Lower lobe of right lung (tissue), 2 donors: ENCODE measurements at regions not wholly inside any gene's neighbourhood (a gene's known extent, or its start where the extent isn't known, plus 50 kb on each side); places are given as distances from the start of the nearest gene placed in this dataset.

Experiments
- ATAC-seq, 2 donors: fragments of 200-7000 bp; cut with Tn5 transposase; one replicate each; pipeline ENCODE4 v1.9.1; 2020 to 2022; ENCODE audit warnings: mild to moderate bottlenecking in 2 of 2, moderate library complexity in 2 of 2
- DNase-seq: peaks from one replicate; pipeline ENCODE4 v3.0.0-alpha.2; 2020
- H3K27ac ChIP-seq: fragments of 200-600 bp; one replicate; pipeline ENCODE4 v1.8.0; 2022
- H3K27me3 ChIP-seq: fragments of 200-600 bp; one replicate; pipeline ENCODE4 v1.8.0; 2022; ENCODE audit warnings: low read depth
- H3K36me3 ChIP-seq: fragments of 200-600 bp; one replicate; pipeline ENCODE4 v1.8.0; 2022; ENCODE audit warnings: mild to moderate bottlenecking
- H3K4me1 ChIP-seq: fragments of 200-600 bp; one replicate; pipeline ENCODE4 v1.8.0; 2022
- H3K4me3 ChIP-seq: fragments of 200-600 bp; one replicate; pipeline ENCODE4 v1.8.0; 2022; ENCODE audit warnings: mild to moderate bottlenecking
- H3K9me3 ChIP-seq: fragments of 200-600 bp; one replicate; pipeline ENCODE4 v1.8.0; 2022
- intact Hi-C: fragments of 100-400 bp; cut with DNase I; formaldehyde crosslinking; loops from one replicate; pipeline ENCODE4 v1.11.0; 2022
- TF ChIP-seq, protein P1 (sequence below): fragments of 200-600 bp; IDR thresholded peaks from one replicate; pipeline ENCODE4 v1.8.0; 2022; ENCODE audit warnings: antibody characterized with exemption, mild to moderate bottlenecking
- donor health status: DM: no; HTN: yes; CAD: no; lungs with severe emphysema.

DNA sequence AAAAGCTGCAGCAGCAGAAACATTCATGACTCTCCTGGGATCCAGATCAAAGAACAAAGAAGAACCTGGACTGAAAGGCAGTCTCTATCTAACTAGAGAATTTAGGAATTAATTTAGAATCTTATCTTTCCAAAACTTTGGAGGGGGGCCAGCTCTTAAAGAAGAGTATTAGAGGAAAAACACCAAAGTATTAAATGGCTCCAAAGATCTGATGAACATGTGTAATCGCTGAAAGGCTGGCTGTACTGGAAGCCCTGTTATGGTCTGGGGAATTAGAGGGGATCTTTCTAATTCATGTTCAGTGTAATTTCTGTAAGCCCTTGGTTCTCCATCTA is 316.8 kb downstream of the CWC27 start:
- H3K9me3 ChIP-seq = no peaks in the 10 kb centered on the region
- no peak for ATAC-seq

DNA sequence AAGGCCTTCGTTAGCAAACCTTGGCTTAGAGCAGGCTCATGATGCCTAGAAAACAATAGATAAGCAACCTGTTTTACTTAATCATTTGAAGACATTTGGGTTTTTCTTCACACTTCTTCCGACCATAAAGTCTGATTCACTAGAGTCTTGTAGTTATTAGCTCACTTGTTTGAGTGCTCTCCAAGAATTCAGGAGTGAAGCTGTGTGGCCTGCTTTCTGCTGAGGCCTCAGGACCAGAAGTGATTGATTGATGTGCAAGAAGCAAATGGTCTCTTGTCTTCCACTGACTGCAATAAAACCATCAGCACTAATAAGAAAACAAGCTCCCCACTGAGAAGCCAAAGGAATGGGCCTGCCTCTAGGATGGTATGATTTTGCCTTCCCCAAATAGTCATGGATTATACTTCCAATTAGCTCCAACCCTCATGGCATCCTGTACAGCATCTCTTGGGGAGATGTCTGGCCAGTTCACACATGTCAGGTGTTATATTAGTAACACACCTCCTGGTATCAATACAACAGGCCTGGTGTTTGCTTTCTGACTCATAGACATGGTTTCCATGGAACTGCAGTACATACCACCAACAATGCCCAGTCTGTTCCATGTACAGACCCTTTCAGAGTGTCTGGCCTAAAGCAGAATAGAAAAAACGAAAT is 317.6 kb downstream of the CWC27 start:
- intact Hi-C loops = no loop called here
- no peaks in the 10 kb centered on the region for H3K9me3 ChIP-seq
- no peaks in the 10 kb centered on the region for H3K4me1 ChIP-seq
- TF ChIP-seq, protein P1, sequence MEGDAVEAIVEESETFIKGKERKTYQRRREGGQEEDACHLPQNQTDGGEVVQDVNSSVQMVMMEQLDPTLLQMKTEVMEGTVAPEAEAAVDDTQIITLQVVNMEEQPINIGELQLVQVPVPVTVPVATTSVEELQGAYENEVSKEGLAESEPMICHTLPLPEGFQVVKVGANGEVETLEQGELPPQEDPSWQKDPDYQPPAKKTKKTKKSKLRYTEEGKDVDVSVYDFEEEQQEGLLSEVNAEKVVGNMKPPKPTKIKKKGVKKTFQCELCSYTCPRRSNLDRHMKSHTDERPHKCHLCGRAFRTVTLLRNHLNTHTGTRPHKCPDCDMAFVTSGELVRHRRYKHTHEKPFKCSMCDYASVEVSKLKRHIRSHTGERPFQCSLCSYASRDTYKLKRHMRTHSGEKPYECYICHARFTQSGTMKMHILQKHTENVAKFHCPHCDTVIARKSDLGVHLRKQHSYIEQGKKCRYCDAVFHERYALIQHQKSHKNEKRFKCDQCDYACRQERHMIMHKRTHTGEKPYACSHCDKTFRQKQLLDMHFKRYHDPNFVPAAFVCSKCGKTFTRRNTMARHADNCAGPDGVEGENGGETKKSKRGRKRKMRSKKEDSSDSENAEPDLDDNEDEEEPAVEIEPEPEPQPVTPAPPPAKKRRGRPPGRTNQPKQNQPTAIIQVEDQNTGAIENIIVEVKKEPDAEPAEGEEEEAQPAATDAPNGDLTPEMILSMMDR = no peak
- ATAC-seq = no peak
- H3K4me3 ChIP-seq = no peak overlapping the region
- no peaks in the 10 kb centered on the region for H3K27me3 ChIP-seq
- no peaks in the 10 kb centered on the region for H3K36me3 ChIP-seq
- no peak for DNase-seq
- H3K27ac ChIP-seq = no peak overlapping the region

More for the DNA sequence above, 316.8 kb downstream of the CWC27 start:
- no peaks in the 10 kb centered on the region for H3K4me1 ChIP-seq
- no peak for DNase-seq
- no peak overlapping the region for H3K27ac ChIP-seq
- no peaks in the 10 kb centered on the region for H3K27me3 ChIP-seq
- no peaks in the 10 kb centered on the region for H3K36me3 ChIP-seq
- no peak overlapping the region for H3K4me3 ChIP-seq
- intact Hi-C loops = no loop called here
- TF ChIP-seq, protein P1 = no peak

DNA sequence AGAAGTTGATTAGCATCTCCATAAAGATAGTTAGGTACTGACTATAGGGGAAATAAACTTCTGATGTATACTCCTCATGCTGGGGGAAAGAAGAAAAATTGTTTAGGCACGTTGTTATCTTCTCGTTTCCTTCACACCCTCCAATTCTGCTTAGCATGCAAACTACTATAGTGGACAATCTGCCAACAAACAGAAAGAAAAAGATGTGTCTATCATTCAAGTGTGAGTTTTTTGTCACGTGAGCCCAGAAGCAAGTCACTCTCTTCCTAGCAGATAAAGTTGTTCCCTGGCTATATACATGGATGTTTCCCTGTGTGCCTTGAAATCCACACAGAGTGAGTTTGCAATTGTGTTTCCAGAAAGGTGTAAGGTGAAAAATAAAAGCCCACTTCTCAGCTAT is 318.4 kb downstream of the CWC27 start:
- Histone ChIP-seq H3K27ac (no peak overlapping the region), H3K36me3 (no peaks in the 10 kb centered on the region), H3K27me3 (no peaks in the 10 kb centered on the region), H3K4me1 (no peaks in the 10 kb centered on the region), H3K9me3 (no peaks in the 10 kb centered on the region), H3K4me3 (no peak overlapping the region)
- TF ChIP-seq, protein P1 = no peak
- DNase-seq = no peak
- no peak for ATAC-seq
- intact Hi-C loops = no loop called here

DNA sequence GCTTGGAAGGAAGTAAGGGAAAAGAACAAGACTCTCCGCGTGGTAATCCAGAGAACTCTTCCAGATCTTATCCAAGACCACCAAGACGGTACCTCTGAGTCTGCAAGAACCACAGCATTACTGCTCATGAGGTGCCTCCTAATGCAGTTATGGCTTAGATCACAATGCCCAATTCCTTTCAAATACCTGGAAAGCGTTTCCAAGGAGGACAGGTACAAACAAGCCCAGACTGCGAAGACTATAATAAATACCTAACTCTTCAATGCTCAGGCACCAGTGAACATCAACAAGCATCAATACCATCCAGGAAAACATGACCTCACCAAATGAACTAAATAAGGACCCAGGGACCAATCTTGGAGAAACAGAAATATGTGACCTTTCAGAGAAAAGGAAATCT is 325.5 kb downstream of the CWC27 start:
- Histone ChIP-seq H3K4me1 (no peaks in the 10 kb centered on the region), H3K4me3 (no peak overlapping the region), H3K27ac (no peak overlapping the region), H3K36me3 (no peaks in the 10 kb centered on the region), H3K27me3 (no peaks in the 10 kb centered on the region), H3K9me3 (no peaks in the 10 kb centered on the region)
- intact Hi-C loops = no loop called here
- TF ChIP-seq, protein P1 = no peak
- ATAC-seq (no peak), DNase-seq (no peak)

DNA sequence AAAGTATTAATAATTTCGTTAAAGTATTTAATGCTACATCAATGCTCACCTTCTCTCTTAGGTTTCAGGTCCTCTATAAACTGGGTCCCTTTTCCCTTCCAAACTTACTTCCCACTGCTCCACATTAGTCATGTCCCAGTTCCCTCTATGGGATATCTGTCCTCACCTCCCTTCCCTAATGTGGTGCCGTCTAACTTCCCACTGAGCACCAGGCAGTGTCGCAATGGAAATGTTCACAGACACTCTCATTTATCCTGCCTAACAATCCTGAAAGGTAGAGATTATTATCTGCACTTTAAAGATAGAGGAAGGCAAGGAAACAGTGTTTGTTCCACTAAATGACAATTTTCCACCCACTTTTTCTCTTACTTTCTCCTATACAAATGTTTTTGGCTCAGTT is 329.7 kb downstream of the CWC27 start:
- Histone ChIP-seq H3K9me3 (no peaks in the 10 kb centered on the region), H3K36me3 (no peaks in the 10 kb centered on the region)

More for the DNA sequence above, 329.7 kb downstream of the CWC27 start:
- TF ChIP-seq, protein P1 = no peak
- H3K27me3 ChIP-seq = no peaks in the 10 kb centered on the region
- no peak overlapping the region for H3K4me3 ChIP-seq
- no peak overlapping the region for H3K27ac ChIP-seq
- ATAC-seq (no peak), DNase-seq (no peak)
- intact Hi-C loops = no loop called here
- peaks cover 7% of the 10 kb centered on the region for H3K4me1 ChIP-seq
